ENCODE measurements at regions not wholly inside any gene's neighbourhood (a gene's known extent, or its start where the extent isn't known, plus 50 kb on each side); places are given as distances from the start of the nearest gene placed in this dataset.

- DNase-seq, result no peak
These were observed 55.2 kb upstream of the CBLN4 start for GRCh38 chr20:56060486-56060885.

GRCh38 chr20:56069016-56069415, 63.7 kb upstream of the CBLN4 start:
- DNase-seq, result no peak

GRCh38 chr20:56072165-56072564, 66.8 kb upstream of the CBLN4 start:
- no peak for DNase-seq

GRCh38 chr20:56088375-56088774, 83.1 kb upstream of the CBLN4 start:
- no peak for DNase-seq

- DNase-seq, result no peak
These were observed 86.4 kb upstream of the CBLN4 start for GRCh38 chr20:56091628-56092234.

GRCh38 chr20:56094228-56094627, 88.9 kb upstream of the CBLN4 start:
- DNase-seq, result no peak

- no peak for DNase-seq
These were observed 93.7 kb upstream of the CBLN4 start for GRCh38 chr20:56098981-56099500.

- DNase-seq, result no peak
These were observed 106.8 kb upstream of the CBLN4 start for GRCh38 chr20:56111961-56112730.

- no peak for DNase-seq
These were observed 112.0 kb upstream of the CBLN4 start for GRCh38 chr20:56117350-56117749.

GRCh38 chr20:56121850-56122249, 116.5 kb upstream of the CBLN4 start:
- DNase-seq, result no peak

- DNase-seq, result peak; percentile 5
These were observed 104.8 kb upstream of the MC3R start for GRCh38 chr20:56143759-56144158.

- DNase-seq, result no peak
These were observed 96.7 kb upstream of the MC3R start for GRCh38 chr20:56151834-56152233.

GRCh38 chr20:56153926-56154325, 94.6 kb upstream of the MC3R start:
- DNase-seq, result no peak

- no peak for DNase-seq
These were observed 92.9 kb upstream of the MC3R start for GRCh38 chr20:56155625-56156024.

- no peak for DNase-seq
These were observed 90.9 kb upstream of the MC3R start for GRCh38 chr20:56157530-56158203.

GRCh38 chr20:56158489-56158888, 90.0 kb upstream of the MC3R start:
- no peak for DNase-seq

- DNase-seq, result no peak
These were observed 87.6 kb upstream of the MC3R start for GRCh38 chr20:56160956-56161355.

- no peak for DNase-seq
These were observed 84.7 kb upstream of the MC3R start for GRCh38 chr20:56163806-56164205.

- no peak for DNase-seq
These were observed 81.6 kb upstream of the MC3R start for GRCh38 chr20:56166781-56167465.

GRCh38 chr20:56171087-56172012, 77.2 kb upstream of the MC3R start:
- DNase-seq, result peak; percentile 40

GRCh38 chr20:56173438-56173837, 75.1 kb upstream of the MC3R start:
- no peak for DNase-seq

GRCh38 chr20:56174416-56174815, 74.1 kb upstream of the MC3R start:
- DNase-seq, result no peak

Data from hematopoietic multipotent progenitor cell treated with erythropoietin and hydrocortisone succinate and interleukin-3 and kit ligand, for 4 days (in vitro differentiated cells).